ENCODE measurements at regions not wholly inside any gene's neighbourhood (a gene's known extent, or its start where the extent isn't known, plus 50 kb on each side); places are given as distances from the start of the nearest gene placed in this dataset.
A peak's percentile ranks its signal among the peaks of the same experiment; 100 is the strongest.
"Not testable (repeated sequence)": the region's sequence is repeated elsewhere in the genome, so short reads cannot be mapped to it uniquely, and the experiment has no call there.

GRCh38 chr13:40047322-40047771 lies 391.9 kb downstream of the COG6 start:
- H3K4me3 Mint-ChIP-seq, result no peak overlapping the region
- intact Hi-C loops (cut with micrococcal nuclease), result no loop called here
- no peaks in the 10 kb centered on the region for H3K4me1 Mint-ChIP-seq (ENCODE audit: low read depth)
- peaks cover 3% of the 10 kb centered on the region for H3K27me3 Mint-ChIP-seq (ENCODE audit: low read depth)
- CTCF ChIA-PET, result no interaction called here
- no peak for DNase-seq
- H3K36me3 Mint-ChIP-seq (ENCODE audit: low read depth), result no peaks in the 10 kb centered on the region
- H3K9me3 Mint-ChIP-seq, result no peaks in the 10 kb centered on the region
- H3K27ac Mint-ChIP-seq, result no peak overlapping the region

- H3K27ac Mint-ChIP-seq, result no peak overlapping the region
- DNase-seq, result no peak
- peaks cover 3% of the 10 kb centered on the region for H3K27me3 Mint-ChIP-seq (ENCODE audit: low read depth)
- CTCF ChIA-PET, result interaction anchor here (1.0 kb wide), 1 partner anchor 10 kb away, joined by 5 read pairs; no protein-coding TSS in a partner anchor
- intact Hi-C loops (cut with micrococcal nuclease), result no loop called here
- no peaks in the 10 kb centered on the region for H3K4me1 Mint-ChIP-seq (ENCODE audit: low read depth)
- H3K36me3 Mint-ChIP-seq (ENCODE audit: low read depth), result no peaks in the 10 kb centered on the region
- H3K4me3 Mint-ChIP-seq, result no peak overlapping the region
- no peaks in the 10 kb centered on the region for H3K9me3 Mint-ChIP-seq
Observed at GRCh38 chr13:40048551-40048950, 393.1 kb downstream of the COG6 start.

- intact Hi-C loops (cut with micrococcal nuclease), result no loop called here
Observed at GRCh38 chr13:40052954-40053353, 397.5 kb downstream of the COG6 start.

GRCh38 chr13:40053401-40053800 lies 397.9 kb downstream of the COG6 start:
- intact Hi-C loops (cut with micrococcal nuclease), result no loop called here
- Mint-ChIP-seq H3K36me3 (ENCODE audit: low read depth) (no peaks in the 10 kb centered on the region), H3K4me3 (no peak overlapping the region), H3K9me3 (no peaks in the 10 kb centered on the region), H3K4me1 (ENCODE audit: low read depth) (no peaks in the 10 kb centered on the region), H3K27ac (no peak overlapping the region), H3K27me3 (ENCODE audit: low read depth) (no peaks in the 10 kb centered on the region)
- no peak for DNase-seq
- CTCF ChIA-PET, result interaction anchor here (1.4 to 1.7 kb wide), 2 partner anchors 10 to 16 kb away, joined by 3 to 4 read pairs; no protein-coding TSS in a partner anchor

More at GRCh38 chr13:40052954-40053353, 397.5 kb downstream of the COG6 start:
- H3K27me3 Mint-ChIP-seq (ENCODE audit: low read depth), result no peaks in the 10 kb centered on the region
- H3K9me3 Mint-ChIP-seq, result no peaks in the 10 kb centered on the region
- H3K4me1 Mint-ChIP-seq (ENCODE audit: low read depth), result no peaks in the 10 kb centered on the region
- H3K27ac Mint-ChIP-seq, result no peak overlapping the region
- CTCF ChIA-PET, result interaction anchor here (0.5 to 1.7 kb wide), 3 partner anchors 11 to 316 kb away, joined by 3 to 4 read pairs (median 4); no protein-coding TSS in a partner anchor
- no peaks in the 10 kb centered on the region for H3K36me3 Mint-ChIP-seq (ENCODE audit: low read depth)
- H3K4me3 Mint-ChIP-seq, result no peak overlapping the region
- no peak for DNase-seq

- DNase-seq; H3K27ac Mint-ChIP-seq; H3K4me3 Mint-ChIP-seq; H3K9me3 Mint-ChIP-seq; H3K27me3 Mint-ChIP-seq (ENCODE audit: low read depth); H3K4me1 Mint-ChIP-seq (ENCODE audit: low read depth); intact Hi-C loops (cut with micrococcal nuclease); H3K36me3 Mint-ChIP-seq (ENCODE audit: low read depth): not testable (repeated sequence)
- CTCF ChIA-PET, result interaction anchor here (1.7 kb wide), 1 partner anchor 15 kb away, joined by 4 read pairs; no protein-coding TSS in a partner anchor
Observed at GRCh38 chr13:40054422-40054821, 399.0 kb downstream of the COG6 start.

- DNase-seq, result no peak
- Mint-ChIP-seq H3K9me3 (no peaks in the 10 kb centered on the region), H3K4me1 (ENCODE audit: low read depth) (peaks cover 20% of the 10 kb centered on the region), H3K36me3 (ENCODE audit: low read depth) (no peaks in the 10 kb centered on the region), H3K4me3 (no peak overlapping the region), H3K27ac (no peak overlapping the region), H3K27me3 (ENCODE audit: low read depth) (no peaks in the 10 kb centered on the region)
- CTCF ChIA-PET, result no interaction called here
- intact Hi-C loops (cut with micrococcal nuclease), result no loop called here
Observed at GRCh38 chr13:40056898-40057619, 401.6 kb downstream of the COG6 start.

GRCh38 chr13:40058757-40059236 lies 403.3 kb downstream of the COG6 start:
- Mint-ChIP-seq H3K4me1 (ENCODE audit: low read depth) (peaks cover 24% of the 10 kb centered on the region), H3K27ac (no peak overlapping the region), H3K4me3 (no peak overlapping the region), H3K36me3 (ENCODE audit: low read depth) (no peaks in the 10 kb centered on the region), H3K27me3 (ENCODE audit: low read depth) (no peaks in the 10 kb centered on the region), H3K9me3 (no peaks in the 10 kb centered on the region)
- intact Hi-C loops (cut with micrococcal nuclease), result no loop called here
- CTCF ChIA-PET, result interaction anchor here (0.6 to 1.7 kb wide), 3 partner anchors 10 to 905 kb away, joined by 5 to 7 read pairs (median 6); no protein-coding TSS in a partner anchor
- no peak for DNase-seq

GRCh38 chr13:40059540-40060232 lies 404.2 kb downstream of the COG6 start:
- intact Hi-C loops (cut with micrococcal nuclease), result loop anchor here (10.0 kb wide), 1 partner anchor 455 kb away; no protein-coding TSS in a partner anchor
- Mint-ChIP-seq H3K36me3 (ENCODE audit: low read depth) (no peaks in the 10 kb centered on the region), H3K27ac (no peak overlapping the region), H3K4me1 (ENCODE audit: low read depth) (peaks cover 33% of the 10 kb centered on the region), H3K4me3 (no peak overlapping the region), H3K9me3 (no peaks in the 10 kb centered on the region), H3K27me3 (ENCODE audit: low read depth) (no peaks in the 10 kb centered on the region)
- CTCF ChIA-PET, result interaction anchor here (1.5 to 1.7 kb wide), 2 partner anchors 10 to 39 kb away, joined by 7 to 8 read pairs; no protein-coding TSS in a partner anchor
- no peak for DNase-seq

- intact Hi-C loops (cut with micrococcal nuclease), result loop anchor here (10.0 kb wide), 1 partner anchor 454 kb away; no protein-coding TSS in a partner anchor
- H3K4me3 Mint-ChIP-seq, result no peak overlapping the region
- peaks cover 39% of the 10 kb centered on the region for H3K4me1 Mint-ChIP-seq (ENCODE audit: low read depth)
- H3K36me3 Mint-ChIP-seq (ENCODE audit: low read depth), result no peaks in the 10 kb centered on the region
- H3K27ac Mint-ChIP-seq, result no peak overlapping the region
- H3K27me3 Mint-ChIP-seq (ENCODE audit: low read depth), result no peaks in the 10 kb centered on the region
- H3K9me3 Mint-ChIP-seq, result no peaks in the 10 kb centered on the region
- CTCF ChIA-PET, result interaction anchor here (0.8 to 1.7 kb wide), 3 partner anchors 9 to 40 kb away, joined by 3 to 8 read pairs (median 7); no protein-coding TSS in a partner anchor
- peak; percentile 49 for DNase-seq
Observed at GRCh38 chr13:40060296-40061007, 405.0 kb downstream of the COG6 start.

- intact Hi-C loops (cut with micrococcal nuclease), result loop anchor here (10.0 kb wide), 1 partner anchor 453 kb away; no protein-coding TSS in a partner anchor
- no peak overlapping the region for H3K27ac Mint-ChIP-seq
- peaks cover 39% of the 10 kb centered on the region for H3K4me1 Mint-ChIP-seq (ENCODE audit: low read depth)
- no peak overlapping the region for H3K4me3 Mint-ChIP-seq
- H3K27me3 Mint-ChIP-seq (ENCODE audit: low read depth), result no peaks in the 10 kb centered on the region
- no peaks in the 10 kb centered on the region for H3K36me3 Mint-ChIP-seq (ENCODE audit: low read depth)
- CTCF ChIA-PET, result interaction anchor here (0.6 to 1.5 kb wide), 7 partner anchors 8 to 607 kb away, joined by 3 to 8 read pairs (median 3); no protein-coding TSS in a partner anchor
- DNase-seq, result no peak
- H3K9me3 Mint-ChIP-seq, result no peaks in the 10 kb centered on the region
Observed at GRCh38 chr13:40061466-40062450, 406.3 kb downstream of the COG6 start.

GRCh38 chr13:40063278-40063698 lies 407.8 kb downstream of the COG6 start:
- Mint-ChIP-seq H3K36me3 (ENCODE audit: low read depth) (no peaks in the 10 kb centered on the region), H3K4me3 (no peak overlapping the region), H3K27me3 (ENCODE audit: low read depth) (no peaks in the 10 kb centered on the region), H3K9me3 (no peaks in the 10 kb centered on the region), H3K4me1 (ENCODE audit: low read depth) (peaks cover 39% of the 10 kb centered on the region), H3K27ac (no peak overlapping the region)
- no peak for DNase-seq
- intact Hi-C loops (cut with micrococcal nuclease), result loop anchor here (10.0 kb wide), 1 partner anchor 452 kb away; no protein-coding TSS in a partner anchor
- CTCF ChIA-PET, result interaction anchor here (0.6 to 1.5 kb wide), 6 partner anchors 11 to 619 kb away, joined by 3 to 4 read pairs (median 3); no protein-coding TSS in a partner anchor
